ENCODE measurements at regions not wholly inside any gene's neighbourhood (a gene's known extent, or its start where the extent isn't known, plus 50 kb on each side); places are given as distances from the start of the nearest gene placed in this dataset.

DNA sequence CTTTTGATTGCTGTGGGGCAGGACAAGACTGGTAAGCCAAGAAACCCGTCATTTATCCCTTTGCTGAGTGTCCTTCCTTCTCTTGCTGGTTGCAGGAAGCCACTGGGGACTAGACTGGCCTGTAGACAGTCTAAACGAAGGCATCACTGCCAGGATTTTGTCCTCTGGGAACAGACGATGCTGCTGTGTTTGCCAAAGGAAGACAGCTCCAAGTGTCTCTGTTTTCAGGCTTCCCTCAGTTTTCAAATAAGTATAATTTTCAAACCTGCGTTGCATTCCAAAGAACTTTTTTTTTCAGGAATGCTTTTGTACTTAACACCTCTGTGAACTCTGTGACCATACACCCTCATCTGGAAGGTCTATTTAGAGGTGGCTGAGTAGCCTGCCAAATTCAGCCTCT is 269.4 kb downstream of the HLX start (continued):
- TF ChIP-seq TCF7 (IDR thresholded peaks at IDR 0.05; ENCODE audit: borderline replicate concordance) (no peak), FOS (IDR thresholded peaks at IDR 0.05; ENCODE audit: borderline replicate concordance, extremely low read depth, insufficient read length) (no peak), IKZF2 (IDR thresholded peaks at IDR 0.05) (no peak), KLF5 (IDR thresholded peaks at IDR 0.05; ENCODE audit: partially characterized antibody) (no peak)
- TF ChIP-seq, protein P1, sequence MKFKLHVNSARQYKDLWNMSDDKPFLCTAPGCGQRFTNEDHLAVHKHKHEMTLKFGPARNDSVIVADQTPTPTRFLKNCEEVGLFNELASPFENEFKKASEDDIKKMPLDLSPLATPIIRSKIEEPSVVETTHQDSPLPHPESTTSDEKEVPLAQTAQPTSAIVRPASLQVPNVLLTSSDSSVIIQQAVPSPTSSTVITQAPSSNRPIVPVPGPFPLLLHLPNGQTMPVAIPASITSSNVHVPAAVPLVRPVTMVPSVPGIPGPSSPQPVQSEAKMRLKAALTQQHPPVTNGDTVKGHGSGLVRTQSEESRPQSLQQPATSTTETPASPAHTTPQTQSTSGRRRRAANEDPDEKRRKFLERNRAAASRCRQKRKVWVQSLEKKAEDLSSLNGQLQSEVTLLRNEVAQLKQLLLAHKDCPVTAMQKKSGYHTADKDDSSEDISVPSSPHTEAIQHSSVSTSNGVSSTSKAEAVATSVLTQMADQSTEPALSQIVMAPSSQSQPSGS (IDR thresholded peaks at IDR 0.05; ENCODE audit: low read length): no peak

DNA sequence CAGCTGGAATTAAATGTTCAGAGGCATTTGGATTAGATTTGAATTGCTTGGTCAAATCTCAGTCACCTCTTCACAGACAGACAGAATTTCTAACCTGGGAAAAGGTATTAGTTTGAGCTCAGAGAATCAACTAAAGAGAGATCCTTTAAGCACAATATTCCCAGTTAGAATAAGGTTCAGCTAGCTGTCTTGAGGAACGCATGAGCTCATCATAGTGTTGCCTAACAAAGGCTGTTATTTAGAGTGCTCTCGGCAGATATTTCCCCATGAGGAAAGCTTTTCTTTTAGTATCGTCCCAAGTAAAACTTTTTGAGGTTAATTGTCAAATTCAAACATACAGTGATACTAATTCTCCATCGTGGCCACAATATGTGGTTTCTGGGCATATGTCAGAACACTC is 269.9 kb downstream of the HLX start:
- BruUV-seq (replicated peaks): no TSS peak
- no peaks in the 10 kb centered on the region for H3K4me1 ChIP-seq (ENCODE audit: control insufficient read depth, insufficient read depth, low read length)
- CTCF ChIA-PET: interaction anchor here (0.9 to 1.2 kb wide), 2 partner anchors 9 to 55 kb away, joined by 3 to 7 read pairs; no protein-coding TSS in a partner anchor
- no peaks in the 10 kb centered on the region for H3K36me3 ChIP-seq (ENCODE audit: control insufficient read depth in 2 of 2, insufficient read depth in 2 of 2, low read length in 1 of 2)
- SMC1A ChIA-PET (ENCODE audit: uncharacterized antibody, unreplicated experiment): interaction anchor here (0.6 to 2.3 kb wide), 5 partner anchors 13 to 185 kb away, joined by 3 to 10 read pairs (median 5); no protein-coding TSS in a partner anchor
- H4K20me1 ChIP-seq (ENCODE audit: control insufficient read depth, insufficient read depth): no peaks in the 10 kb centered on the region
- ATAC-seq: no peak
- H3K4me2 ChIP-seq (ENCODE audit: control insufficient read depth, insufficient read depth): no peak overlapping the region
- no peak for FAIRE-seq
- no peak for DNase-seq (ENCODE audit: low read depth, low spot score)
- H3K27me3 ChIP-seq (replicated peaks in 1 of 2; ENCODE audit: control insufficient read depth in 2 of 2, insufficient read depth in 2 of 2, low read length in 1 of 2): no peaks in the 10 kb centered on the region; a peak in 1 of 4 replicates
- H3K9me3 ChIP-seq (replicated peaks; ENCODE audit: control insufficient read depth, insufficient read depth, low read length): no peaks in the 10 kb centered on the region
- no peak overlapping the region for H2AFZ ChIP-seq (ENCODE audit: control insufficient read depth, low read depth, low read length)
- H3K79me2 ChIP-seq (ENCODE audit: control insufficient read depth, insufficient read depth, low read length): no peaks in the 10 kb centered on the region
- intact Hi-C loops (cut with micrococcal nuclease; ENCODE audit: unreplicated experiment) (no loop called here), in situ Hi-C loops (cut with MboI) (no loop called here)
- RAD21 ChIA-PET (ENCODE audit: unreplicated experiment): interaction anchor here (2.2 kb wide), 1 partner anchor 54 kb away, joined by 9 read pairs; no protein-coding TSS in a partner anchor
- H3K9ac ChIP-seq (ENCODE audit: control insufficient read depth, insufficient read depth, low read length): no peak overlapping the region
- H3K27ac ChIP-seq (ENCODE audit: control insufficient read depth, insufficient read depth): no peak overlapping the region
- POLR2A ChIA-PET: interaction anchor here (0.6 kb wide), 1 partner anchor 30 kb away, joined by 5 read pairs; no protein-coding TSS in a partner anchor
- no peak overlapping the region for H3K4me3 ChIP-seq
- 42% methylated on average over 4 of the region's 4 CpGs for WGBS (ENCODE audit: insufficient coverage, insufficient replicate concordance, low lambda C conversion rate, missing lambda C conversion rate)
- TF ChIP-seq PAX8 (IDR thresholded peaks at IDR 0.05) (no peak), BMI1 (IDR thresholded peaks at IDR 0.05; ENCODE audit: borderline replicate concordance) (no peak), ZNF687 (IDR thresholded peaks at IDR 0.05) (no peak), SMAD1 (IDR thresholded peaks at IDR 0.05; ENCODE audit: low read depth, partially characterized antibody) (no peak), WRNIP1 (IDR thresholded peaks at IDR 0.05; ENCODE audit: borderline replicate concordance, low read depth, low read length) (no peak), SPI1 (IDR thresholded peaks at IDR 0.05; ENCODE audit: borderline replicate concordance, insufficient read depth, low read depth, low read length) (no peak), PRDM15 (CRISPR knock-in tag; IDR thresholded peaks at IDR 0.05) (no peak), JUND (IDR thresholded peaks at IDR 0.05; ENCODE audit: low read depth, low read length) (no peak)
